ENCODE measurements at regions not wholly inside any gene's neighbourhood (a gene's known extent, or its start where the extent isn't known, plus 50 kb on each side); places are given as distances from the start of the nearest gene placed in this dataset.

GRCh38 chr9:17864951-17865350 lies 286.1 kb downstream of the SH3GL2 start:
- TF ChIP-seq, protein P1, sequence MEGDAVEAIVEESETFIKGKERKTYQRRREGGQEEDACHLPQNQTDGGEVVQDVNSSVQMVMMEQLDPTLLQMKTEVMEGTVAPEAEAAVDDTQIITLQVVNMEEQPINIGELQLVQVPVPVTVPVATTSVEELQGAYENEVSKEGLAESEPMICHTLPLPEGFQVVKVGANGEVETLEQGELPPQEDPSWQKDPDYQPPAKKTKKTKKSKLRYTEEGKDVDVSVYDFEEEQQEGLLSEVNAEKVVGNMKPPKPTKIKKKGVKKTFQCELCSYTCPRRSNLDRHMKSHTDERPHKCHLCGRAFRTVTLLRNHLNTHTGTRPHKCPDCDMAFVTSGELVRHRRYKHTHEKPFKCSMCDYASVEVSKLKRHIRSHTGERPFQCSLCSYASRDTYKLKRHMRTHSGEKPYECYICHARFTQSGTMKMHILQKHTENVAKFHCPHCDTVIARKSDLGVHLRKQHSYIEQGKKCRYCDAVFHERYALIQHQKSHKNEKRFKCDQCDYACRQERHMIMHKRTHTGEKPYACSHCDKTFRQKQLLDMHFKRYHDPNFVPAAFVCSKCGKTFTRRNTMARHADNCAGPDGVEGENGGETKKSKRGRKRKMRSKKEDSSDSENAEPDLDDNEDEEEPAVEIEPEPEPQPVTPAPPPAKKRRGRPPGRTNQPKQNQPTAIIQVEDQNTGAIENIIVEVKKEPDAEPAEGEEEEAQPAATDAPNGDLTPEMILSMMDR (IDR thresholded peaks at IDR 0.05), result no peak
- TF ChIP-seq EZH2 (IDR thresholded peaks at IDR 0.05; ENCODE audit: borderline replicate concordance, insufficient read depth, low read depth, low read length, poor library complexity, severe bottlenecking), result no peak

Data from B cell (primary cell).